Spleen (tissue), 11 donors: ENCODE measurements at regions not wholly inside any gene's neighbourhood (a gene's known extent, or its start where the extent isn't known, plus 50 kb on each side); places are given as distances from the start of the nearest gene placed in this dataset.

Source experiments
- DNase-seq: peaks from one replicate; pipeline ENCODE4 v3.0.0-alpha.2; 2020
- H3K27ac ChIP-seq, 8 donors: fragments of 200-600 bp; sonication (generic) in 7 of 8; 1 replicate in 4 of 8; 2 replicates in 4 of 8; pipeline versions ENCODE4 v1.5.0 to v1.8.0; 2016 to 2021; ENCODE audit warnings: inconsistent platforms in 4 of 8, mild to moderate bottlenecking in 4 of 8, moderate library complexity in 1 of 8
- H3K27me3 ChIP-seq, 7 donors: fragments of 200-600 bp; sonication (generic) in 6 of 7; replicated peaks in 1 of 7; 1 replicate in 4 of 7; 2 replicates in 3 of 7; pipeline versions ENCODE4 v1.5.0 to v1.8.0; 2016 to 2021; ENCODE audit warnings: inconsistent platforms in 3 of 7, mild to moderate bottlenecking in 1 of 7
- H3K36me3 ChIP-seq, 6 donors: fragments of 200-600 bp; sonication (generic) in 5 of 6; 1 replicate in 4 of 6; 2 replicates in 2 of 6; pipeline versions ENCODE4 v1.5.0 to v1.8.0; 2016 to 2021; ENCODE audit warnings: inconsistent platforms in 2 of 6
- H3K4me1 ChIP-seq, 6 donors: fragments of 200-600 bp; sonication (generic) in 5 of 6; 1 replicate in 3 of 6; 2 replicates in 3 of 6; pipeline versions ENCODE4 v1.5.0 to v1.8.0; 2016 to 2021; ENCODE audit warnings: inconsistent platforms in 3 of 6
- H3K4me3 ChIP-seq, 8 donors: fragments of 200-600 bp; sonication (generic) in 7 of 8; 1 replicate in 4 of 8; 2 replicates in 4 of 8; pipeline versions ENCODE4 v1.5.0 to v1.8.0; 2016 to 2021; ENCODE audit warnings: inconsistent platforms in 4 of 8, mild to moderate bottlenecking in 4 of 8, moderate library complexity in 2 of 8
- H3K9me3 ChIP-seq, 8 donors: fragments of 200-600 bp; sonication (generic) in 7 of 8; 1 replicate in 4 of 8; 2 replicates in 4 of 8; pipeline versions ENCODE4 v1.5.0 to v1.8.0; 2016 to 2021; ENCODE audit warnings: inconsistent platforms in 4 of 8
- POLR2A ChIP-seq, 3 donors: fragments of 450-650 bp; IDR thresholded peaks; one replicate each; pipeline ENCODE4 v1.5.1; 2017; ENCODE audit warnings: antibody characterized with exemption in 3 of 3, mild to moderate bottlenecking in 1 of 3
- POLR2AphosphoS5 ChIP-seq, 3 donors: sonication (generic); formaldehyde crosslinking; IDR thresholded peaks; one replicate each; pipeline ENCODE4 v1.5.1; 2017; ENCODE audit warnings: antibody characterized with exemption in 3 of 3
- WGBS, 5 donors: extraction: QIAGEN DNeasy Blood & Tissue Kit in 3 of 5; methylation state at CpG; one replicate each; pipeline versions ENCODE4 v1.1.5 to v1.1.7; 2013 to 2018; 5-methylcytosine and 5-hydroxymethylcytosine counted together
- intact Hi-C: fragments of 100-400 bp; cut with DNase I; formaldehyde crosslinking; loops from one replicate; pipeline ENCODE4 v1.15.0; 2023; ENCODE audit warnings: low total_unique reads
- TF ChIP-seq, protein P1 (sequence below), 11 experiments: fragments of 200-600 bp in 7 of 11; fragments of 450-650 bp in 4 of 11; sonication (generic) in 4 of 11; IDR thresholded peaks in 8 of 11; conservative IDR thresholded peaks in 3 of 11; 1 replicate in 7 of 11; 2 replicates in 4 of 11; pipeline versions ENCODE4 v1.4.0 to v1.8.0; 2016 to 2021; ENCODE audit warnings: antibody characterized with exemption in 11 of 11, inconsistent platforms in 4 of 11, mild to moderate bottlenecking in 1 of 11
- donor health status: healthy with polysubstance abuse.
- donor health status: DM: no; HTN: no; CAD: no; lungs with moderate emphysema.
- donor health status: DM: no; HTN: no; CAD: no.
- donor health status: Bipolar disorder and iron deficiency.
- donor health status: healthy.
- donor health status: DM: no; HTN: no; CAD: no.
- donor health status: DM: yes; HTN: yes; CAD: no.

DNA sequence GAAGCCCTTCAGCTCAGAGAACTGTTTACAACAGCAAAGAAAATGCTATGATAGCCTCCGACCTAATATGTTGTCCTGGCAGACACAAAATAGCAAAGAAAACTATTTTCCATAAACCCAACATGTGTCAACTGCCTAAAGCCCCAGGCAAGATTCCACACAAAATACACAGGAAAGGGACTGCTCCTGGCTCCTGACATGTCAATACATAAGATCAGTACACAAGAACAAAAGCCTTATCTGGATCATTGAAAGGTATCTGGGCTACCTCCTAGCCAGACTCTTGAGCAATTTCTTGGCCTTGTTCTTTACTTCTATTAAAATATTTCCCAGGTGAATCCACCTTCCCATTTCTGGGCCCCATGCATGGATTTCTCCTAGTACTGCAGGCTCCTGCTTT lies 242.3 kb upstream of the GRIP1 start:
- H3K27ac ChIP-seq: no peak overlapping the region
- no peak overlapping the region for H3K4me3 ChIP-seq
- H3K27me3 ChIP-seq: no peaks in the 10 kb centered on the region
- H3K36me3 ChIP-seq: no peaks in the 10 kb centered on the region
- intact Hi-C loops: no loop called here
- DNase-seq: no peak
- TF ChIP-seq POLR2AphosphoS5 (IDR thresholded peaks at IDR 0.05) (no peak), POLR2A (IDR thresholded peaks at IDR 0.05) (no peak)
- TF ChIP-seq, protein P1, sequence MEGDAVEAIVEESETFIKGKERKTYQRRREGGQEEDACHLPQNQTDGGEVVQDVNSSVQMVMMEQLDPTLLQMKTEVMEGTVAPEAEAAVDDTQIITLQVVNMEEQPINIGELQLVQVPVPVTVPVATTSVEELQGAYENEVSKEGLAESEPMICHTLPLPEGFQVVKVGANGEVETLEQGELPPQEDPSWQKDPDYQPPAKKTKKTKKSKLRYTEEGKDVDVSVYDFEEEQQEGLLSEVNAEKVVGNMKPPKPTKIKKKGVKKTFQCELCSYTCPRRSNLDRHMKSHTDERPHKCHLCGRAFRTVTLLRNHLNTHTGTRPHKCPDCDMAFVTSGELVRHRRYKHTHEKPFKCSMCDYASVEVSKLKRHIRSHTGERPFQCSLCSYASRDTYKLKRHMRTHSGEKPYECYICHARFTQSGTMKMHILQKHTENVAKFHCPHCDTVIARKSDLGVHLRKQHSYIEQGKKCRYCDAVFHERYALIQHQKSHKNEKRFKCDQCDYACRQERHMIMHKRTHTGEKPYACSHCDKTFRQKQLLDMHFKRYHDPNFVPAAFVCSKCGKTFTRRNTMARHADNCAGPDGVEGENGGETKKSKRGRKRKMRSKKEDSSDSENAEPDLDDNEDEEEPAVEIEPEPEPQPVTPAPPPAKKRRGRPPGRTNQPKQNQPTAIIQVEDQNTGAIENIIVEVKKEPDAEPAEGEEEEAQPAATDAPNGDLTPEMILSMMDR (IDR thresholded peaks at IDR 0.05 in 8 of 11, conservative IDR thresholded peaks at IDR 0.05 in 3 of 11): no peak
- H3K4me1 ChIP-seq: no peaks in the 10 kb centered on the region
- no peaks in the 10 kb centered on the region for H3K9me3 ChIP-seq
- WGBS, 5 donors: 42 to 88% (median 72%) methylated on average over 1 of the region's 1 CpG

DNA sequence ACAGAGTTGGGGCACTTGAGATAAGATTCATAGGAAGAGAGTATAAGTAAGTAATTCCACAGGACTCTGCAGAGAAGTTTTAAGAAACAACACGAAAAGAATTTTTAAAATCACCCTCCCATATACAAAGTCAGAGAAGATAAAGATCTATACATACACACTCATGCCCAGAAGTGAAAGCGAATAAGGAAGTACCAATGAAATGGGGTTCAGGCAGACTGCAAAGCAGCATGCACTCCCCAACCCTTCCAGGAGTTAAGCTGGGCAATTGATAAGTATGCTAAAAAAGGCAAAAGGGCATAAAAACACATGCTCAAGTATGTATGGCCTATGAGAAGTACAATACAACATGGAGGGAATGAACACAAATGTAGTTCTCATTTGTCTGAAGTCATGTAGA lies 246.2 kb upstream of the GRIP1 start:
- DNase-seq: no peak
- H3K36me3 ChIP-seq: no peaks in the 10 kb centered on the region
- no peaks in the 10 kb centered on the region for H3K4me1 ChIP-seq
- TF ChIP-seq, protein P1 (IDR thresholded peaks at IDR 0.05 in 8 of 11, conservative IDR thresholded peaks at IDR 0.05 in 3 of 11): no peak
- TF ChIP-seq POLR2A (IDR thresholded peaks at IDR 0.05) (no peak), POLR2AphosphoS5 (IDR thresholded peaks at IDR 0.05) (no peak)
- H3K9me3 ChIP-seq: no peaks in the 10 kb centered on the region
- 29 to 55% (median 35%) methylated on average over 2 of the region's 2 CpGs for WGBS, 5 donors
- H3K4me3 ChIP-seq: no peak overlapping the region
- H3K27ac ChIP-seq: no peak overlapping the region
- no peaks in the 10 kb centered on the region for H3K27me3 ChIP-seq
- intact Hi-C loops: no loop called here

DNA sequence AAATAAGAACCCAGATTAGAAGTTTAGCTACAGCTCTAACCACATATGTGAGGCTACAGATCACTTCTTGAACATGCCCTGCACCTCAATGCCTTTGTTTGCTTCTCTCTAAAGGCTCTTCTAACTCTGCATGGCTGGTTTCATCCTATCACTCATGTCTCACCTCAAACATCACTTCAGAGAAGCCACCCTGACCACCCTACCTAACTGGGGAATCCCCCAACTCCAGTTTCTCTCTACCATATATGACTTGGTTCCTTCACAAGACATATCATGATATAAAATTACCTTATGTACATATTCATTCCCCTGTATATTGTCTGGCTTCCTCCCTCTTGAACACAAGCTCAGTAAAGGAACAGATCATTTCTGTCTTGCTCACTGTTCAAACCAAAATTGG lies 250.2 kb upstream of the GRIP1 start:
- intact Hi-C loops: no loop called here
- Histone ChIP-seq H3K4me1 (no peaks in the 10 kb centered on the region), H3K9me3 (no peaks in the 10 kb centered on the region), H3K4me3 (no peak overlapping the region), H3K27me3 (no peaks in the 10 kb centered on the region), H3K36me3 (no peaks in the 10 kb centered on the region), H3K27ac (no peak overlapping the region)
- no peak for TF ChIP-seq POLR2A (IDR thresholded peaks at IDR 0.05)
- TF ChIP-seq, protein P1 (IDR thresholded peaks at IDR 0.05 in 8 of 11, conservative IDR thresholded peaks at IDR 0.05 in 3 of 11): no peak
- no peak for TF ChIP-seq POLR2AphosphoS5 (IDR thresholded peaks at IDR 0.05)
- DNase-seq: no peak

DNA sequence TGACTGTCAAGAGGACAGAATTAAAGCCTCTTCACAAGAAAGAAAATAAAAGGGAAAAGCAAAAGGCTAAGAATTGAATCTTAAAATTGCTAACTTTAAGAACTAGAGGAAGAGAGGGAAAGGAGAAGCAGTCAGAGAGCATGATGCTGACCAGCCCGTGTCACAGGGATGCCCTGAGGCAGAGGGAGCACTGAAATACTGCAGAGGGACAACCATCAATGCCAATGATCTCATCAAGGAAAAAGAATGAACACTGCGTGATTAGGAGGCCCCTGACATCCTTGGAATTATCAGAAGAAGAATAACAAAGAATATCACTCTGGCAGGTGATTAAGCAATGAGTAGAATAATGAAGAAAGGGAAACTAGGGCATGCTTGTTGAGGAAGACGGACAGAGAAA lies 252.2 kb upstream of the GRIP1 start:
- H3K9me3 ChIP-seq: no peaks in the 10 kb centered on the region
- no peak for DNase-seq
- no peaks in the 10 kb centered on the region for H3K36me3 ChIP-seq
- no peak overlapping the region for H3K4me3 ChIP-seq
- no peaks in the 10 kb centered on the region for H3K4me1 ChIP-seq
- TF ChIP-seq POLR2A (IDR thresholded peaks at IDR 0.05): no peak
- TF ChIP-seq, protein P1 (IDR thresholded peaks at IDR 0.05 in 8 of 11, conservative IDR thresholded peaks at IDR 0.05 in 3 of 11): no peak
- TF ChIP-seq POLR2AphosphoS5 (IDR thresholded peaks at IDR 0.05): no peak
- H3K27ac ChIP-seq: no peak overlapping the region
- 76 to 85% (median 82%) methylated on average over 3 of the region's 3 CpGs for WGBS, 5 donors
- no peaks in the 10 kb centered on the region for H3K27me3 ChIP-seq
- intact Hi-C loops: no loop called here
